GM18517 (cell line): ENCODE measurements at regions not wholly inside any gene's neighbourhood (a gene's known extent, or its start where the extent isn't known, plus 50 kb on each side); places are given as distances from the start of the nearest gene placed in this dataset.
"Not testable (repeated sequence)": the region's sequence is repeated elsewhere in the genome, so short reads cannot be mapped to it uniquely, and the experiment has no call there.

Source experiments
- ATAC-seq: cut with Tn5 transposase; IDR thresholded peaks from one replicate; pipeline ENCODE4 v1.9.1; 2021; ENCODE audit warnings: mild to moderate bottlenecking, moderate library complexity; ENCODE audit not compliant: unreplicated experiment

DNA sequence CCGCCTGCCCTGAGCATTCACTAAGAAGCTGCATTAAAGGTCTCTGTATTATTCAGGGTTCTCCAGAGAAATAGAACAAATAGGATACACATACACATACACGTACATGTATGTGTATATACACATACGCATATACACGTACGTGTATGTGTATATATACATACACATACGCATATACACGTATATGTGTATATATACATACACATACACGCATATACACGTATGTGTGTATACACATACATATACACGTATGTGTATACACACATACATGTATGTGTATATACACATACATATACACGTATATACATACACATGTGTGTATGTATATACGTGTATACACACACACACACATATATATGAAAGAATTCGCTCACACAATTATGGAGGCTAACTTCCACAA lies 108.9 kb upstream of the BARHL2 start:
- no peak for ATAC-seq

GRCh38 chr1:90824551-90824950 lies 107.4 kb upstream of the BARHL2 start:
- ATAC-seq: no peak

GRCh38 chr1:90823686-90824085 lies 106.6 kb upstream of the BARHL2 start:
- no peak for ATAC-seq

GRCh38 chr1:90821788-90822359 lies 104.8 kb upstream of the BARHL2 start:
- no peak for ATAC-seq

GRCh38 chr1:90821152-90821787 lies 104.2 kb upstream of the BARHL2 start:
- no peak for ATAC-seq

DNA sequence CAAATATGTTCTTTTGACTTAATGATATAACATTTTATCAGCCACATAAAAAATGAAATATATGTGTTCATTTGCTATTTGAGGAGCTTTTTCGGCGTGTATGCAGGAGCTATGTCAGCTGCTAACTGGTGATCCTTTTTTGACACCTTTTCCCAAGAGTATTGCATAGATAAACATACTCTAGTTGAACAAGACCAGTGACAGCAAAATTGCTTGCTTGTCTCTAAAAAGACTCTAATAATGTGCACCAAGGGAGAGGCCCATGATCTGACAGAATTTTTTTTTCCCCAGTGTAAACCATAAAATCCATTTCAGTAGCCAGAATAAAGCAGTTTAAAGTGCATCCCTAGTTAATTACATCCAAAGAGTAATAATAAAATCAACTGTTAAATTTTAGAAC lies 103.6 kb upstream of the BARHL2 start:
- no peak for ATAC-seq

- no peak for ATAC-seq
Observed at GRCh38 chr1:90817399-90817798, 100.3 kb upstream of the BARHL2 start.

- not testable (repeated sequence) for ATAC-seq
Observed at GRCh38 chr1:90812237-90812636, 95.1 kb upstream of the BARHL2 start.

GRCh38 chr1:90811444-90811950 lies 94.4 kb upstream of the BARHL2 start:
- ATAC-seq: not testable (repeated sequence)

DNA sequence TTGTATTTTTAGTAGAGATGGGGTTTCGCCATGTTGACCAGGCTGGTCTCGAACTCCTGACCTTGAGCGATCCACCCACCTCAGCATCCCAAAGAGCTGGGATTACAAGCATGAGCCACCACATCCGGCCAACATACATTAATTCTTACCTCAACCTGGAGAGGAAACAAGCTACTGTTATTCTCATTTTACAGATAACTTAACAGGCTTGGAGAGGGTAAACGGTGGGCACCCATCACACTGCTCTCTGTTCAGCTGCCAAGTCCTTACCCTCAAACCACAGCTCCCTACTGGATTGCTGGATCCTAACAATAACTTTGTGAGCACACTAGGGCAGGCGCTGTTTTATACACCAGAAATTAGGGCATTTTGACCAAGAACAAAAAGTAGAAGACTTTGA lies 93.6 kb upstream of the BARHL2 start:
- ATAC-seq: no peak

DNA sequence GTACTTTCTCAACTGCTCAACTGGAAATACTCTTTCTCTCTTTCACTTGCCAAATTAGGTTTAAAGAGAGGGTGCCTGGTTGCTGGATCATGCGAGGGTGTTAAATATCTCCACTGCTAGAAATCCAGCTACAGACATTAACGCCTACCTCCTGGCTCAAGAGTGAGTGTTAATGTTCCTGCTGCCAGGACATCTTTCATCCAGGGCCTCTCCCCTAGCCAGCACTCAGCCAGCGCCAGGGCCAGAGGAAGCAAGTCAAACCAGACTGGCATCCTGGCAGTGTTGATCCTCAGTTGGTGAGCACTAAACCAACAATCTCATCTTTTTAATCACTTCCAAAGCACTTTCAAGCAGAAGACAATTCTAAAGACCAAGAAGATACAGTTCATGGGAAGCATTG lies 92.9 kb upstream of the BARHL2 start:
- ATAC-seq: no peak

GRCh38 chr1:90809093-90809492 lies 92.0 kb upstream of the BARHL2 start:
- no peak for ATAC-seq

DNA sequence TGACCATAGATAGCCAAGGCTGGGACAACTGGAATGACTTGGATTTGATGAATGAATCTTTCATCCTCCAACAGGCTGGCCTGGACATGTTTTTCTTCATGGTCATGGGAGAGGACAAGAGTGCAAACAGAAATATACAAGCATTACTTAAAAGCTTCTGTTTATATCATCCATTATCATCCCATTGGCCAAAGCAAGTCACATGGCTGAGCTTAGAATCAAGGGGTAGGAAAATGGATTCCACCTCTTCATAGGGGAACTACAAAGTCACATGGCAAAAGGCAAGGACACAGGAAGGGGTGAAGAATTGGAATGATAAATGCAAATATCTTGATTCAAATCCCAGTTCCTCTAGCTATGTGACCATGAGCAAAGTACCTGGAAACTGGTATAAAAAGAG lies 90.2 kb upstream of the BARHL2 start:
- ATAC-seq: no peak

- no peak for ATAC-seq
Observed at GRCh38 chr1:90802622-90803021, 85.5 kb upstream of the BARHL2 start.

GRCh38 chr1:90800012-90800717 lies 83.1 kb upstream of the BARHL2 start:
- ATAC-seq: no peak

GRCh38 chr1:90799326-90799725 lies 82.2 kb upstream of the BARHL2 start:
- ATAC-seq: no peak

DNA sequence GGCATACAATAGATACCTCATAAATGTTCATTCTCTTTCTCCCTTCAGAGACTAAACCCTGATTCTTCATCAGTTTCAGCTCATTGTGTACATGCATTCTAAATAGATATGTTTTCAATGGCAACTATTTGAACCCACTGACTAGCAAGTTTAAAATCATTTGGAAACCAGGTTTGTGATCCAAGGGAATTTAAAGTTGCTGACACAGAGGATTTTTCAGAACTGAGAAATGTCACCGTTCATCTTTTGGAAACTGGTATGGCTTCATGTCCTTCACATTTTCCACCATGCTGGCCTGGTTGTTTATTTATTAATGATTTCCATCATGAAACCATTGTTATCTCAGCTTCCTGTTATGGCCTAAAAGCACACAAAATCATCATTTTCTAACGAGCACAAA lies 81.8 kb upstream of the BARHL2 start:
- ATAC-seq: no peak

- ATAC-seq: no peak
Observed at GRCh38 chr1:90798344-90798743, 81.2 kb upstream of the BARHL2 start.

GRCh38 chr1:90795431-90795830 lies 78.3 kb upstream of the BARHL2 start:
- no peak for ATAC-seq

GRCh38 chr1:90786709-90787108 lies 69.6 kb upstream of the BARHL2 start:
- no peak for ATAC-seq

DNA sequence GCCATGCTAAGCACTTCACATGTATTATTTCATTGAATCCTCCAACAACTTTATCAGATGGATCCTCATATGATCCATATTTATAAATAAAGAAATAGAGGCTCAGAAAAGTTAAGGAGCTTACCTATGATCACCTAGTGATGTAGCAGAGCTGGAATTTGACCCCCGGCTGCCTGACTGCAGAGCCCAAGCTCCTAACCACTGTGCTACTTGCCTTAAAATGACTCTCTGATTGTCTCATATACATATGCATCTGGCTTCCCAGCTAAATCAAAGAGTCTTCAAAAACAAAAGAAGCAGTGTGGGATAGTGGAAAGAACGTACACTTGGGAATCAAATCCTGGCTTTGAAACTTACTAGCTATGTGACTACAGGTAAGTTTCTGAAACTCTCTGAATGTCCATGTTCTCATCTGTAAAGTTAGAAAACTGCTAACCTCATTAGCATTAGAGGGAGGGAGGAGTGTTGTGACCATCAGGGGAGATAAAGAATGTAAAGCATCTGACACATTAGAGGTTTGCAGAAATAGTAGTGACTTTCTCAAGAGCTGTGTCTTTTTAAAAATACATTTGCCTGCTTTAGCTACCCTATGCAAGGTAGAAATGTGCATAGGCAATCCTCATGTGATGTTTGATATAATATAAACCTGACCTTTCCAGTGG lies 67.2 kb upstream of the BARHL2 start:
- ATAC-seq: no peak

- no peak for ATAC-seq
Observed at GRCh38 chr1:90783181-90783580, 66.1 kb upstream of the BARHL2 start.
